Activated naive CD4-positive, alpha-beta T cell treated with Interleukin-2 at 50 U/mL for 16 hours (primary cell): ENCODE measurements at regions not wholly inside any gene's neighbourhood (a gene's known extent, or its start where the extent isn't known, plus 50 kb on each side); places are given as distances from the start of the nearest gene placed in this dataset.

Experiments used
- DNase-seq: peaks from one replicate; pipeline ENCODE4 v3.0.0-alpha.2; 2020

DNA sequence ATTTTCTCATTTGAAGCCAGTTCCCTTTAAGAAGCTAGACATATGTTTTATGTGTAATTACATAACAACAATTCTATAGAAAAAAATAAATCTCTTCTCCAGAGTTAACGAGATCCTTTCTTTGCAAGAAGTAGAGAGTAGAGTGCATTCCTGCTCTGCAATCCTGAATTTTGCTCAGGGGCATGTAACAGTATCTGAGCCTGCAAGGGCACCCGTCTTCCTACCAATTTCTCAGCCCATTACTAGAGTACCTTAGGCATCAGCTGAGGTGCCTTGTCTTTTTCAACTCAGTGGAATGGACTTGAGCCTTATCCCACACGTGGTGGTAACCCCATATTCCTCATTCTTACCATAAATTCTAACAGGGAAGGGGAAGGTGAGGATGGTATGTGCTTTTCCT is 205.9 kb downstream of the IKZF2 start:
- DNase-seq, result no peak

DNA sequence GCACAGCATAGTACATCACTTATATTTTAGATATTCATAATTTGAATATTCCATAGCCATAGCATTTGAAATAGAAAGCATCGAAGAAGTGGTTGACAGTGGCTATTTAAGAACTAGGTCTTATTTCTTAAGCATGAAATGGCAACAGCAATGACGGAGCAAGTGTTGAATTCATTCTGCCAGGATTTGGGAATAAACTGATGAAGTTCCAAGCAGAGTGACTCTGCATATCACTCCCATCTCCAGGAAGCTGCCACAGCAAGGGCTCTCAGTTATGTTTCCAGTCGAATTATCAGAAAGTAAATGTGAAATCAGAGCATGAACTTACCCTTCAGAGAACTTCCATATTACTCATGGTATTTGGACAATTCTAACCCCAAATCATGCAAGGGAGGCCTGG is 208.1 kb downstream of the IKZF2 start:
- DNase-seq, result no peak

DNA sequence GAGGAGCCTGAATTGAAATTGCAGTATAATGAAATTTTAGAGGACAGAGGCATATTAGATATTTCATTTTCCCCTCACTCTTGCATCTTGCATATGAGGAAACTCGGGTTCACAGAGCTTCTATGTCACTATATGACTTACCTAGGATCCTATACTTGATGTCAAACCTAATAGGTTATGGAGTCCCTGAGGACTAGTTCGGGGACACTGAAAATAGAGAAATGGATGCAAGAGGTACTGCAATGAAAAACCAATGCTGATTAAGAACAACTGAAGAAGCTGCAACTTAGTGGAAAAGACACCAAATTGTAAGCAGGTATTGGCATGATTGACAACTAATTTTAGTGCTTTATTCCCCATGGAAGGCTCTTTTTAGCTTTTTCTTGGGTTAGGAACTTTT is 210.1 kb downstream of the IKZF2 start:
- DNase-seq, result no peak

DNA sequence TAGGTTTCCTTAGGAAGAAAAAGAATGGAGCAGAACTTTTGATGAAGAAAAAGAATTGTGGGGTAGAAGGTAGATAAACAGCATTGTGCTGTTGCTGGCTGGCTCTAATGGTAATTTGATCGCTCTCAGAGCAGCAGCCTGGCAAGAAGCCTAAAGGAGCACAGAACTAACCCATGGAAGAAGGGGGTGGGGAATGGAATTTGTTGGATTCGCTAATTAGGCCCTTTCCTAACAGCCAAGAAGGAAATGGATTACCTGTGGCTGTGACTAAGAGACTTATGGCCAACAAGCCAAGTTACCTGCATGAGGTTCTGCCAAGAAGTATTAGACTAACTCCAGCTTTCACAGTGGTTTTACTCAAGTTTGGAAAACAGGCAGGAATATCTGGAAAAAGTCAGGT is 210.6 kb downstream of the IKZF2 start:
- no peak for DNase-seq

DNA sequence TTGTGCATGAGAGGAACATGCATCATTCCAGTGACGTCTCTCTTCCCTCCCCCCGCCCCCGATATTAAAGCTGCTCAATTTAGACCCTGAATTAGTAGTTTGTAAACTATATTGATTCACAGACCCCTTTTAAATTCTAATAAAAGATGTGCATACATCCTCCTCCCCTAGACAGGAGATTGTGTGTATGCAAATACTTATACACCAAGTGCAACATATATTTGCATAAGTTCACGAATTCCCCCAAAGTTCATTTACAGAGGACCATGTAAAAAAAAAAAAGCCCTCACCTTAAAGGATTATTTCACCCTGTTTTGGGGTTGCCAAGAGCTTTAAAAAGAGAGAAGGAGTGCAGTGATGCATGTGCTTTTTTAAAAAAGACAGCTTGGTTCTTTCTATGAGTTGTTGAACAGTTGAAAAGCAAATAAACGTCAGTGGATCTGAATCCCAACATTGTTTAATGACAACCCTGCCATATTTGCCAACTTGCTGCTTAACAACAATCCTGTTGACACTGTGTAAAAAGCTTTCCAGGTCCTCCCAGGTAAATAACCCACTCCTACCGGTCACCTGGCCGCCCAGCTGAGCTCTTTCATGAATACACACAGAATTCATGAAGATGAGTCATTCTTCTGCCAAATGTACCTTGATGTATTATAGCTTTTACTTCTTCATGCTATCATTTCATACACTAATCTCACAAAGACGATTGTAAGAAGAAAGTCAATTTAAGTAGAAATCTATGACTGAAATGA is 211.5 kb downstream of the IKZF2 start:
- no peak for DNase-seq

DNA sequence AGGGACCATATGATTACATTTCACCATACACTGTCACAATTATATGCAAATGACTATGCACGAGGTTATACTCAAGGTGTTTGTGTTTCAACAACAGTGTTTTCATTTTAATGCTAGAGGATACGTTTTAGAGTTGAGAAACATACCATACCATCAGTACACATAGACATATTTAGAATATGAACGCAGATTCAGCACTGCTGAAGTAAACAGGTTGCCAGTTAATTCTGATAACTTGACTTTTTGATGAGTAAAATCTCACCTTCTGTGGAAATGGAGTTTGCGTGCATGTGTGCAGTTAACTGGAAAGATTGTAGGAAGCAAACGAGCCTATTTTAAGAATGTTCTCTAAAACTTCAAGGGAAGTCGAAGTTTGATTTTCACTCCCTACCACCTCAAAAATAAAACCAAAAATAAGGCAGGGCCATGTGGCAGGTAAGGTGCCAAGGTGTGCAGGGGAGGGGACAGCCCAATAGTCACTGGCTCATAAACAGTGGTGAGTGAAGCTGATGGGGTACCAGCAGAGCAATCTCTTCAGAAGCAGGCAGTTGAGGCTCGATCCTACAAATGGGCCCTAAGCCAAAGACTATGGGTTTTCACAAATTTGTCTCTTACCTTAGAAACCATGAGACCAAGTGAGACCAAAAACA is 213.1 kb downstream of the IKZF2 start:
- DNase-seq, result no peak

DNA sequence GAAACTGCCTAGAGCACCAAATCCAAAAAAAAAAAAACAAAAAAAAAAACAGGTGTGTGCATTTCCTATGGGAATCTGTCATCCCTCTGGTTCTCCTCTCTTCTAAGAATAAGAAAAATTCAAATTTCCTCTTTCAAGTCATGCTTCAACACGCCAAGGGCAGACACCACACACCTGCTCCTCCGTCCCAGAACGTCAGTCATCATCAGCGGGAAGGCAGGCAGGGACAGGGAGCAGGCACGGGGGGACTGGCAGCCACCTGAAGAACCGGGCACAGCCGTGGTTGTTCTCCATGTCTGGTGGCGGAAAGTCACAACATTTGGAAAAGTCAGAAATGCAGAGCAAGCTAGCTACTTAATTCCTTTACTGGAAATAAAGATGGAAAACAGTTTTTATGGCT is 214.8 kb downstream of the IKZF2 start:
- DNase-seq, result no peak

DNA sequence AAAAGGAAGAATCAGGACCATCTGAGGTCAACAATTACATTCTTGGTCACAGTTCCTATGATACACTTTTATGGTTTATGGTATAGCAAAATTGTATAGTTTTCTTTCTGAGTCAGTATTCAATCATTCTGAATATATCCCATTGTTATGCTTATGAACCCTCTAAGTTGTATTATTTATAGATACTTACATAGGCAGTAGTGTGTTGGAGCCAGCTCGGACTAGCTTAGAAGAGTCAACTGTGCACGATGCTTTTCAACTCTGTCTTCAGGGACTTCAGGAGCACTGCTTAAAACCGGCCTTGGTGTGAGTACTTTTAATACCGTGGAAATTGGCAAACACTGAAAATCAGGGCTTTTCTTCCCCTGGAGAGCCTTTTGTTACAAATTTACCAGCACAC is 215.7 kb downstream of the IKZF2 start:
- no peak for DNase-seq

DNA sequence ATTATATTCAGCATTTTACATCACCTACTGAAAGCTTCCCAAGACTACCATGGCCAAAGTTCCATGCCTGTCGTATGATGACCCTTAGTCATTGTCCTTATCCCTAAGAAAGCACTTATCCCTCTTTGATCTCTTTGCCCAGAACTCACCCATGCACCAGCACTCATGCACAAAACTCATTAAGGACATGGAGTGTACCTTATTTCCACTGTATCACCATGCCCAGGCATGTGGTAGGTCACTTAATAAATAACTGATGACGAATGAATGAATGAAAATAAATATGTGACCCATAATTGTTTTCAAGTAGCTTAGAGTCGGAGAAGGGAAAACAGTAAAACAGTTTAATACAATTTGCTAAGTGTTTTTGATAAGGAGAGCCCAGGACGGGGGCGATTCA is 220.1 kb downstream of the IKZF2 start:
- no peak for DNase-seq

DNA sequence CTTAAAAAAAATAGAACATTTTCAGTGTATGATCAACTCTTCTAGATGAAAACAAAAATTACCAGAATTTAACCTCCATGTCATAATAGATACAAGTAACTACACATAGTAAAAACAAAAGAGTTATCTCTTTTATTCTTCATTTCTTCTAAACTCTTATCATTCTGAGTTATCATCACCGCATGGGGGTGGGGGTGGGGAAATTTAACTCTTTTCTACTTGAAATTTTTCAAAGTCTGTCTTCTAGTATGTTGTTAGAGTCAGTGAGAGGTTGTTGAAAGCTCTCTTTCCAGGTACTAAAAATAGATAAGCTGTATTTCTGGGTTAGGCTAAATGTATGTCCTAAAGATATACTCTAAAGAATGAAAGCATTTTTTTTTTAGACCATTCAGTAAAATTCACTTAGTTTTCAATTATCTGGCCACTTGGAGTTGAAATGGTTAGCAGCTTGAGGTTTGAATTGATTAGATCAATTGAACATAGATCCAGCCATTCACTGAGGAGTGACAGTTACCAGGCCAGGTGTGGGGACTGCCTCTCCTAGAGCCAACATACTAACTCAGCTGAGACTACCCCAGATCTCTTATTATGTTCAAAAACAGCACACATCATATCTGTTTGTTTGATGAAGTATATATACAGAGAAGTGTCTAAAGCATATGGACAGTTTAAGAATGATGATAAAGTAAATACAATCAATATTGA is 220.7 kb downstream of the IKZF2 start:
- no peak for DNase-seq

DNA sequence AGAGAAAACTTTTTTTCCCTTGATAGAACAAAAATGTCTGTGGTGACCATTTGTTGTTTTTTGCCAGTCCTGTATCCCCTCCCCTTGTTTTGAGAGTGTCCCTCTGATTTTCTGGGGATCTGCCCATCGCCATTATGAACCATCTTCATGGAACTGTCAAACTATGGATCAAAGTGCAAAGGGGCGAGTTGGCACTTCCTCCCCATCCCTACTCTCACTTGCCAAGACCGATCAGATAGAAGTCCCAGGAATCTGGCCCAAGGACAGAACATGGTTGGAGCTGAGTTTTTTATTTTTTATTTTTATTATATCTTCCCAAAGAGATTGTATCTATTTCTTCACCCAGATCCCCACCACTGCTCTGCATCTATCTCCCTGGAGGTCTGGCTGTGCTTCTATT is 221.4 kb downstream of the IKZF2 start:
- no peak for DNase-seq

DNA sequence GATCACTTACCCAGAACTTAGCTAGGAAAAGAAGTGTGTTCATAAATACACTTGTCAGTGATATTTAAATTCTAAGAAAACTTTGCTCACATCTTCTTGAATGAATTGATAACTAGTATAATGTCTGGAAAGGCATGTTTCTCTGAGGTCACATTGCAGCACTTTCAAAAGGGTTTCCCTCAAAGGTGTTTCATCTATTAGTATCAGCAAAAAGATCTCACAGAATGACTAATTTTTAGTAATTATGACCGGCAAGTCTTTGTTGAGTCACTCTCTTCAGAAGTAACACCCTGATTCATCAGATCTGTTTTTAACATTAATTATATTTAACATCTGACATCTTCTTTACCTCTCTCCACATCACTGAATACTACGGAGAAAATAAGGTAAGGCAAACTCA is 222.3 kb downstream of the IKZF2 start:
- no peak for DNase-seq

DNA sequence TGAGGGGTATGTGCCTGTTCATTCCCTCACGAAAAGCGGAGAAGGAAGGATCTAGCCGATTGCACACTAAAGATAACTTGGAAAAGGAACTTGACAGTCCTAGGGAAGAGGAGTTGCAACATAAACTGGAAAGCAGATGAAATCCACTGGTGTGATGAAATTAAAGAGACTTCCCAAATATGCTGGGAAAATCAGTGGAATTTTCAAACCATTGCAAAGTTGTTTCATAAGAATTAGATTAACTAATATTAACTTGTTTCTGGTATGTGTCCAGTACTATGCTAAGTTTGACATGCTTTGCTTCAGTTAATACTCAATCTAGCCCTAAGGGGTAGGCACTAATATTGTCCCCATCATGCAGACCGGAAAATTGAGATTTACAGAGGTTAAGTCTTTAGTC is 222.7 kb downstream of the IKZF2 start:
- DNase-seq, result no peak

DNA sequence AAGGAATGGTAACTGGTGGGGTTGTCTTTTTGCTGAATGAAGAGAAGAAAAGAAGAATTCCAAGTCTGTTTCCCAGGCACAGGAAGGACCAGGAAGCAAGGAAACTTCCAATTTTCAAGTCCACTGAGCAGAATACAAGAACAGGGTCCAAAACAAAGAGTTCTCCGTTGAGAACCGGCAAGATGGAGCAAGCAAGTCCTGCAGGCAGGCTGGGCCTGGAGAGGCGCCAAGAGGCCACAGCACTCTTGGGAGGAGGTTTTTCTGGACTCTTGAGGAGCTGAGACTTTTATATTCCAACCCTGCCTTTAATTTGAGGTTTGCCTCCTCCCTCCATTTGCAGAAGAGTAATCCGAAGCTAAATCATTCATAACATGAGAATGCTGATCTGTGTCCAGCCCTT is 224.5 kb downstream of the IKZF2 start:
- DNase-seq, result no peak

DNA sequence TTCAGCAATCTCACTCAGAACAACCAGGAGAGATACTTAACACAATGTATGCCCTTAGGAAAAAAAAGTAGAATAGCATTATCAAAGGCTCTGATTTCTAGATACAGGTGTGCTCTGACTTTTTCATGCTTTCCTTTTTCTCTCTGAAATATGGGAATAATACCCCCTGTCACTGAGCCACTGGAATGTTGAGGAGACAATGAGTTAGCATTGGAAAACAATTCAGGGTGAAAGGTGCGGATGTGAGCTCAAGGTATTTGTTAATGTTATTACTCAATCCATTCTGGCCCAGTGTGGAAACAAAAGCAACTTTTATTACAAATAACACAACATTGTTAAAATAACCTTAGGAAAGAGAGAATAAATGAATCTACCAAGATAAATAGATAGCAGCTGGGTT is 228.0 kb downstream of the IKZF2 start:
- DNase-seq, result no peak

DNA sequence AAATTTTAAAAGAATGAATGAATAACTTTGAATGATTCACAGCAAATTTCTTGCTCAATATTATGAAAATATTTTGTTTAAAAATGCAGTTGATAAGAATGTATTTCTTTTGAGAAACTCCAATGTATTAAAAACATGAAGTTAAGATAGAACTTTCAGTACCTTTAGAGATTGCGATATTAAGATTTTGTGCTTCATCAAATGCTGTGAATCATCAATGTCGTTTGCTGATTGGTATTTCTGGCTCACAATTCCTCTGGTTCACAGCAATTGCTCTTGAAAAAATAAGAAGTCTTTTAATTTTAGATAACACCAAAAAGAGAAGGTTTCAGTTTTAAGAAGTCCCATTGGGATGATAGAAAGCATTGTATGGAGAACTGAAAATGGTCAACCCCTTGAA is 228.7 kb downstream of the IKZF2 start:
- no peak for DNase-seq

DNA sequence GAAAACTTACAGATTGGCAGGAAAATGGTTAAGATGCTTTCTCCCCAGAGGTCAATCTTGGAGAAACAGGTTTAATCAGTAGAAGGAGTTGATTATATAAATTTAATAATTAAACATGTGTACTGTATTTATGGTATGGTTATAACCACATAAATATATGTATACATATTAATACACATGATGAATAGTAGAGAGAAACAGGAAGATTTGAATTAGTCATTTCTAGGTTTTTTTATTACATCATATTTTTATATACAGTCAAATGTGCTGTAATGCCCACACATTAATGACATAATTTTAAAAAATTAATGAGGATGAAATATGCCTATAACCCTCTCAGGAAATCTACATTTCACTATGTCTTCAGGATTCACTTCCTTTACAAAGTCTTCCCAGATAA is 229.7 kb downstream of the IKZF2 start:
- no peak for DNase-seq

DNA sequence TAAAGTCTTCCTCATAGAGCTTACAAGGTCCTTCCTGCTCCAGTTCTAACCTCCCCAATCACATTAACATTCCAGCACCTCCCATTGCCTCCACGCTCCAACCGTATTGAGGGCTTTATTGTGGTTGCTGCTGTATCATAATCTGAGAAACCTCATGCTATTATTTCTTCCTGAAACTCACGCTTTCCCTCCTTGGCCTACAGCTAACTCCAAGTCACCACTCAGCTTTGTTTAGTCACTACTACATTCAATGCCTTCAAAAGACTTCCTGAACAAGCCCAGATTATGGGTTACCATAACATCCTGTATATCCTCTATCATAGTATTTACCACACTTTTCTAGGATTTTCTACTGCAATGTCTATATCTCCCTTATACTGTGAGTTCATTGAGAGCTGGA is 230.4 kb downstream of the IKZF2 start:
- no peak for DNase-seq

DNA sequence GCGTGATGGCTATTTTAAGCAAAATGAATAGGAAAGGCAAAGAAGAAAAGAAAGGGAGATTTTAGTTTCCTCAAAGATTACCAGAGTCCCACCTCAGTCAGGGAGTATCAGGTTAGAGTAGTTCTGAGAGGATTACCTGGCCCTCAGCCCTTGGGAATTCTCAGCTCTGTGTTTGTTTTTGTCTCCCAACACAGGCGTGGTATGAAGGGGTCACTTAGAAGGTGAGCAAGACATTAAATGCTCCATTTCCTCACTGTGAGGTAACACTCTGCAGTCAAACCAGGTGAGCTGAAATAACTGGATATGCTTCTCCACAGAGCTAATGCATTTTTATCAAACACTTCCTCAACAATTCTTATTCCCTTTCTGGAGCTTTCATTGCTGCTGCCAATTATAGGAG is 232.2 kb downstream of the IKZF2 start:
- DNase-seq, result no peak

DNA sequence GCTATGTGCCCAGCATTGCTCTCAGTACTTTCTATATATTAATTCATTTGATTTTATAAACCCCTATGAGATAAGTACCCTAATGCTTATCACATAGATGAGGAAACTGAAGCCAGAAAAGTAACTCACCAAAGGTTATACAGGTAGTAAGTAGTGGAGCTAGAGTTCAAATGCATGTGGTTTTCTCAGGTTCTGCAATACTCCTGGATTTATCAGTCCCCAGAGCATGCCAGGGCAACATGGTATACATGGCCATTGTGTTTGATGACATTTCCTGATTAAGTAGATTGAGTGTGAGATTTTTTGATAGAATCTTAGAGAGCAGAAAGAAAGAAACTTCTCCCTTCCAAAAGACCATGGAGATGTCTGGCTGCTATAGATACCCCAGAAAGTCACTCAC is 233.1 kb downstream of the IKZF2 start:
- DNase-seq, result no peak

DNA sequence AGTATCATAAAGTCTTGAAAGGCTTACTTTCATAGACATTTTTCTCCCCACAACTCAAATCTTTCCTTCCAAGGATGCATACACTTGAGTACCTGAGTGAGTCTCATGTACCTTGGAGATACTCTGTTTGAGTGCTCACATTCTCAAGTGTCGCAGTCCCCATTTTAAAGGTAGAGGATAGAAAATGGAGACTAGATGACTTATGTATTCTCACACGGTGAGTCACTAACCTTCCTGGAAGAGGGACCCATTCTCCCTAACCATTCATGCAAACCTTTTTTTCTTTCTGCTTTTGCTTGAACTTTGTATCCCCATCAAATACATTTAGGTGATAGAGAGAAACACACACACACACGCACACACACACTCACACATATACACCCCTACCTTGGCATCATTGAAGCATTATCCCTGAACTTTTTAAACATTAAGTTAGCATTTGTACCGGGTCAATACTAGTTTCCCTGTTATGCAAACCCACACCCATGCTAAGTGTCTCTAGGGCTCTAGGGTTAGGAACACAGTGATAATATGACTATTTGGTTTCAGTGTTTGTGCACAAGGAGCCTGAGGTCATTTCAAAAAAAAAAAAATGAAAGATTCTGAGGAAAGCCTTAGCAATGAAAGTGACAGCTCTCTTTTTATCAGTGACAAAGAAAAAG is 236.2 kb downstream of the IKZF2 start:
- no peak for DNase-seq

DNA sequence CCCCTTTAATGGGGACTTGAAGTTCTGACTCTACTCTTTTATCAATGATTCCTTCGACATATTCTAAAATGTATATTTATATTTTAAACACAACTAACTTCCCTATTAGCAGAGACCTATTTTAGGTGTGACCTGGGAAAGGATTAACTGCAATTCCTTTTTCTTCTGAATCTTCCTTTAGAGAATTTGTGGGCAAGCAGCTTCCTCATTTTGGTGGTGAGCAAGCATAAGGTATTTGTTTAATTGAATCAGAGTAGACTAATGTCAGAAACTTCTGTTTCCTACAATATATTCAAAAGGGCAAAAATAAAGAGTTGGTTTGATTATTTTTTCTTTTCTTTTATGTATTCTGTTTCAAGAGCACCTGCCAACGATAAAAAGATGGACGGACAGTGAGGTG is 237.0 kb downstream of the IKZF2 start:
- DNase-seq, result no peak

DNA sequence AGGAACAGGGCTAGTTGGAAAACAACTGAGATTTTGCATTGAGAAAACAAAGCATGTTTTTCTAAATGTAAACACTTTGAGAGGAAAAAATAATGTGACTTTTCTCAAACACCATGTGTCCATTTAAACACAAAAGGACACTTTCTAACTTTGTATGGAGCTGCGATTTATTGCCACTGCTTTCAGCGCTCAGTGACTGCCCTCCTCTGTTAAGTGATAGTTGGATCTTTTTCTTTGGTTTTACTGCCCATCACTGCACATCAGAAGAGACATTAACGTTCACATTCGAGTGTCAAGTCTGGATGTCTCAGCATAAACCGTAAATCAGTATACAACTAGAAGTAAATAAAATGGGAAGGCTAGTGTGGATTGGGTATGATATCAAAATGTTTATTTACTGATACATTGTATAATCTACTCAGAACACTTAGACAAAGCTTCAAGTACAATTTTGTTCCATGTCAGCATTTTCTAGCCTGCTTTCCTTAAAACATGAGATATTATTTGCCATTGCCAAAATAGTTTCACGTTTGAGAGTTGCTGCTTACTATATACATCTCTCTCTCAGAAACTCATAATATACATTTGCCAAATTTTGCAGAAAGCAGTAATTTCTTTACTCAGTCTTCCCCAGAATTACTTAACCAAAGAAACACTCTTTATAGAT is 237.6 kb downstream of the IKZF2 start:
- no peak for DNase-seq
